NCI-H2227 (cell line): ENCODE measurements at regions not wholly inside any gene's neighbourhood (a gene's known extent, or its start where the extent isn't known, plus 50 kb on each side); places are given as distances from the start of the nearest gene placed in this dataset.
"Not testable (repeated sequence)": the region's sequence is repeated elsewhere in the genome, so short reads cannot be mapped to it uniquely, and the experiment has no call there.

Source experiments
- DNase-seq: peaks from one replicate; lab custom pipeline; 2025; ENCODE audit not compliant: unreplicated experiment; lab: John Stamatoyannopoulos, UW

DNA sequence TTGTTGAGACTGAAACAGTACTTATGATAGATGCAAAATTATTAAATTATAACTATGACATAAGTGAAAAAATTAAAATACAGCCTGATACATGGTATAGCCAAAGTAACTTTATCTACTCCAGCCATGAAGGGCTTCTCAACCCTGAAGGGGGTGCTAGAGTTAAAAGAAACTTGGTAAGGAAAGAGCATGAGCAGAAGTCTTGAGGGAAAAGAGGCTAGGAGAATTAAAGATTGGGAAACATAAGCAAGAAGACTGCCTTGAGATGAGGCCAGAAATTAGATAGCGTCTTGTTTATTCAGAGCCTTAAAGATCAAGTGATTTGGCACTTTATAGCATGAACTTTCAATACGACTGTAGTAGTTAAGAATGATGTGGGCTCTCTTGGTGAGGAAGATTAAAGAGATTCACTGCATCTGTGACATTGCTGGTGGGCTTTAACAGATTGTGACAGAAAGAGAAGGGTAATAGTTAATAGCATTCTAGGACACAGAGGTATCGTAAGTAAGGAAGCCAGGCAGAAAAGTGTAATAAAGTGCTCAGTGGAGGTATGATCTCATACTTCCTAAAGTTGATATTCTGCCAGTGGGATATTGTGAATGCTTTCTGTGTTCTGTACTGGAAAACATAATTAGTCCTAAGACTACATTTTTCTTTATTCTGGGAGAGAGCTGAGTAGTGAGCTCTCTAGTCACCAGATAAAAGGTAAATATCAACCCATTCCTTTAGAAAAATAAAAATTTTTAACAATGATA, 385.4 kb upstream of the PRR20A start:
- DNase-seq: no peak

DNA sequence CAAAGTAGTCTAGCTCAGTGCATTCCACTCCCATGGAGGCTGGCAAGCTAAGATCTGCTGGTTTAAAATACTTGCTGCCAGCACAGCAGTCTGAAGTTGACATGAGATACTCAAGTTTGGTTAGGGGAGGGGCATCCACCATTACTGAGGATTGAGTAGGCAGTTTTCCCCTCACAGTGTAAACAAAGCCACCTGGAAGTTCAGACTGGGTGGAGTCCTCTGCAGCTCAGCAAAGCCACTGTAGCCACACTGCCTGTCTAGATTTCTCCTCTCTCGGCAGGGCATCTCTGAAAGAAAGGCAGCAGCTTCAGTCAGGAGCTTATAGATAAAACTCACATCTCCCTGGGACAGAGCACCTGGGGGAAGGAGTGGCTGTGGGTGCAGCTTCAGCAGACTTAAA, 377.4 kb upstream of the PRR20A start:
- DNase-seq: not testable (repeated sequence)

DNA sequence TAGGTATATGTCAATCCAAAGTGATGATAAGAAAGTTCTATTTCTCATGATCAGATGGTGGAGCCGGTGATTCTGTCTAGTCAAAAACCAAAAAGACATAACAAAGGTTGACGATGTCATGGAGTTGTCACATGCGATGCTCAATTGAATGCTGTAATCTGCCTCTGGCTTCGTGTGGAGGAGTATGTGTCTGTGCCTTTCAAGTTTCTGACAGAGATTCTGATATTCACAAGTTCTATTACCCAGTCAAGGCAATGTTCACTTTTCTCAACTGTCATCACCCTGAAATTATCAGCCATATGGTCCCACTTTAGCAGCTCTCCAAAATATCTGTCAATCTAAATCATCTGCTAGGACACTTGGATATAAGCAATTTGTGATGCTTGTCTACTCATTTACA, 367.6 kb upstream of the PRR20A start:
- no peak for DNase-seq

DNA sequence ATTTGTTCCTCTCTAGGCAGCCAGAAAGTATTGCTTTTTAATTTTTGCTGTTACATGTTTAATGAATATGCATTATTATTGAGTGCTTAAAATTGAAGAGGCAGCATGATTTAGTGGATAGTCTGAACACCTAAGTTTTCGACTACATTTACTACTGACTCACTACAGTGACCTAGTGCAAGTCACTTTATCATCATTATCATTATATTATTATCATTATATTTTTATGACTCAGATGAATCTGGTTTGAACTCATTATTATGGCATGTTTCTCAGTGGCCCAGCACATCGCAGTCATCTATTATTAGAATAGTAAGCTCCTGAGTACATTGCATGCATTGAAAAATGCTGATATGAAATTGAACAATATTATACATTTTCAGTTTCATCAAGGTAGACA, 351.2 kb upstream of the PRR20A start:
- DNase-seq: no peak

DNA sequence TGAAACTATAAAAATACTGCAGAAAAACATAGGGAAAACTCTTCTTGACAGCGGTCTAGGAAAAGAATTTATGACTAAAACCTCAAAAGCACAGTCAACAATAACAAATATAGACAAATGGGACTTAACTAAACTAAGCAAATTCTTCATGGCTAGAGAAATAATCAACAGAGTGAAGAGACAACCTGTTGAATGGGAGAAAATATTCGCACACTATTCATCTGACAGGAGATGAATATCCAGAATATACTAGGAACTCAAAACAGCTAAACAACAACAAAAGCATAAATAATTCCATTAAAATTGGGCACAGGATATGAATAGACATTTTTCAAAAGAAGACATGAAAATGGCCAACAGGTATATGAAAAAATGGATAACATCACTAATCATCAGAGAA, 303.6 kb upstream of the PRR20A start:
- DNase-seq: no peak

DNA sequence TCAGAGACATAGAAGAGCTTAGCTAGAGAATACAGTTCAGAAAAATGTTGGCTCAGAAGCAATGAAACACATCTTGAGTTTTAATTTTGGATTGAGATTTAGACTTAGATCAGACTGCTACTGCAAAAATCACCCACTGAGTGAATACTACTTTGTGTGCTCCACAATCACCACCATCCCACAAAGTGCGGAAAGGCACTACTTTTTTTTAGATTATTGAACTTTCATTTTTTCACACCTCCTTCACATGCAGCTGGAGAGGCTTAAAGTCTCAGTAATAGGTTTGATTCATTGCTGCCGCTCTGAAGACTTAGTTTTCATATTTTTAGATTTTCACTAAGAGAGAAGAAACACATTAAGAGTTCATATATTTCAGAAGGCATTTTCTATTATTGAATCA, 289.9 kb upstream of the PRR20A start:
- DNase-seq: no peak

DNA sequence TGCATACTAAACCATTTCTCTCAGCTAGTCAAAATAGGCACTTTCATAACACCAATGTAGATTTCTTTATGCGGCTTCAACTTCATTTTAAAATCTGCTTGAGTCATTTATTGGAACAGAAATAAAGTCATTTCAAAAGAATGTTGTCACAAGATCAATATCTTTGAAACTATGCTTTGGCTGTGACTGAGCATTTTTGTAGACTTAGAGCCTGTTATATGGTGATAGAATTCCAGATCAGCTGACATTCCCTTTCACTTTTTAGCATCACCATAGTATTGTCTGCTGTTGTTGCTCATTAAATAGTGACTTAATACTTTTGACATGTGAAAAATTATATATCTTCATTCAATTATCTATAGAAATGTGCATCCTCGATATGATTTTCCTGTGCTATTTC, 279.2 kb upstream of the PRR20A start:
- DNase-seq: no peak

DNA sequence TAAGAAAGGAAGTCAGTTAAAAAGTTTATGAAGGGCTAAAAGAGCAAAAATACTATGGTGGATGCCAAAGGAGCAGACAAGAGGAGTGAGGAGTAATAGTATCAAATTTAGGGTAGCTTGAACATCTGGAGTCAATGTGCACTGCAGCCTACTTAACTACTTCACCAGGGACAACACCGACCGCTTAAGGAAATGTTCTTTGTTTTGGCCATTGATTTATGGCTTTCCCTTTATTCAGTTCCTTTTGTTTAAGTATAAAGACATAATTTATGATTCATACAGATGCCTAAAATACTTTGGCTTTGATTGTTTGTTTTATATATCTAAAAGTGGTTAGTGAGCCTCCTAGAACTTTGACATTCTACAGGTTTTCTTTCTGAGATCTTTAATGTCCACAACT, 276.3 kb upstream of the PRR20A start:
- no peak for DNase-seq

DNA sequence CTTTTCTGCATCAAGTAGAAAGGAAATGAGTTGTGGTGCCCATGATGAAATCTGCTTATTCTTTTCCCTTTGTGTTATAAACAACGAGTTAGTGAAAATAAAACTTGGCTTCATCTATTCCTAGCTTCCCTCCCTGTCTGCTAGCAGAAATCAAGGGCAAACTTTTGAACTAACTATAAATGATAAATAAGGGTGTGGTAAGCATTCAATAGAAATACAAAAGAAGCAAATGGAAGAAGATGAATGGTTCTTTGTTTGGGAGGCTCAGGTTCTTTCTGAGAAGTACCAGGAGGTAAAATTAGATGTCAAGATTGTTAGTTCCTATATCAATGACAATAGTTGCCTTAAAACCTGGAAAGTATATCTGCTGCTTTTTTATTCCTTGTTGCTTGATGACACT, 275.3 kb upstream of the PRR20A start:
- DNase-seq: no peak

DNA sequence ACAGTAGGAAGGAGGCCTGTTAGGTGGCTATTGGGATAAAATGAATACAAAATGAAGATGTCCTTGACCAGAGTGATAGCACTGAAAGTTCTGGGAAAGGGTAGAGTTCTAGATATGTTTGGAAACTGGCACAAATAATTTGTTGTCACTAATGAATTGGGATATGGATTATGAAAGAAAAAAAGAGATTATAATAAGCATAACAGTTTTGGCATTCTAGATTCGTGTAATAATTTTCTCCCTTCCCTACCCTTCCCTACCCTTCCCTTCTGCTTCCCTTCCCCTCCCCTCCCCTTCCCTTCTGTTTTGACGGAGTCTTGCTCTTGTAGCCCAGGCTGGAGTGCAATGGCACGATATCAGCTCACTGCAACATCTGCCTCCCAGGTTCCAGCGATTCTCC, 271.0 kb upstream of the PRR20A start:
- DNase-seq: no peak

DNA sequence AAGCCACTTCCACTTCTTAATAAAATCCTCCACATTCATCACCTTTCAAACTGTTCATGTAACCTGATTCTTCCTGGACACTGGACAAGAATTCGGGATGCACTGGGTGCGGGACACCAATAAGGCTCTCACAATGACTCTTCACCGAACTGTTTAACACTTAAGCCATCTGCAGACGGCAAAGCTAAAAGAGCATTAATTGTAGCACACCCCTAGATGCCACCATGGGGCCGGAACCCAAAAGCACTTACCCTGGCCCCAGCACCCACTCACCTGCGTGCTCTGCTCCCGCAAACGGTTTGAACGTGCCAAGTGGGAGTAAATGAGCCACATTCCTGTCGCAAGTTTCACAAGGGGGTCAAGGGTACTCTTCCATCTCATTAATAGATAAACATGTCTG, 254.3 kb upstream of the PRR20A start:
- DNase-seq: no peak

DNA sequence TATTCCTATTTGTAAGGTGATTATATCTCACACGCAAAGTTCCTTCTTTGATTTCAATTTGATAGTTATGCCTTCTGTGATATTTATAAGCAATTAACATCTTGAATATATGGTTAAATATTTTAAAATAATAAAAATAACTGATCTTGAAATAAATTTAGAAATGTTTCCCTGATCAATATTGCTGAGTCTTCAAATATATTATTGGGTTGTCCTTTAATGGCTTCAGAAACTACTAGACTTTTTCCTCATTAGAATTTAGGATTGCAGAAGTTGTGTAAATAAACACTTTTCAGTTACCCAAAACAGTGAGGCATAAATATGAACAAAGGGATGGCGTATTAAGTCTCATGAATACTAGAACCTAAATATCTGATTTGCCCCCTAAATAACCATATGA, 252.3 kb upstream of the PRR20A start:
- no peak for DNase-seq

DNA sequence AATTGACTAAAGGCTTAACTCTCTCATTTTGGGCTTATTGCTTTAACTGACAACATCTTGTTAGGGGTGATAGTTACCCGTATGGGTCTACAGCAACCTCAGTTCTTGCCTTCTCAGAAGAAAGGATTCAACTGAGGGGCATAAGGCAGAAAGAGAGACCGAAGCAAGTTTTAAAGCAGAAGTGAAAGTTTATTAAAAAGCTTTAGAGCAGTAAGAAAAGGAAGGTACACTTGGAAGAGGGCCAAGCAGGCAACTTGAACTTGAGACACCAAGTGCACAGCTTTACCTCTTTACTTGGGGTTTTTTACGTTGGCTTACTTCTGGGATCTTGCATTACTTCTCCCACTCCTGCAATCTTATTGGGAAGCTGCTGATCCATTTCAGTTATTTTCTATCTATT, 246.9 kb upstream of the PRR20A start:
- no peak for DNase-seq

DNA sequence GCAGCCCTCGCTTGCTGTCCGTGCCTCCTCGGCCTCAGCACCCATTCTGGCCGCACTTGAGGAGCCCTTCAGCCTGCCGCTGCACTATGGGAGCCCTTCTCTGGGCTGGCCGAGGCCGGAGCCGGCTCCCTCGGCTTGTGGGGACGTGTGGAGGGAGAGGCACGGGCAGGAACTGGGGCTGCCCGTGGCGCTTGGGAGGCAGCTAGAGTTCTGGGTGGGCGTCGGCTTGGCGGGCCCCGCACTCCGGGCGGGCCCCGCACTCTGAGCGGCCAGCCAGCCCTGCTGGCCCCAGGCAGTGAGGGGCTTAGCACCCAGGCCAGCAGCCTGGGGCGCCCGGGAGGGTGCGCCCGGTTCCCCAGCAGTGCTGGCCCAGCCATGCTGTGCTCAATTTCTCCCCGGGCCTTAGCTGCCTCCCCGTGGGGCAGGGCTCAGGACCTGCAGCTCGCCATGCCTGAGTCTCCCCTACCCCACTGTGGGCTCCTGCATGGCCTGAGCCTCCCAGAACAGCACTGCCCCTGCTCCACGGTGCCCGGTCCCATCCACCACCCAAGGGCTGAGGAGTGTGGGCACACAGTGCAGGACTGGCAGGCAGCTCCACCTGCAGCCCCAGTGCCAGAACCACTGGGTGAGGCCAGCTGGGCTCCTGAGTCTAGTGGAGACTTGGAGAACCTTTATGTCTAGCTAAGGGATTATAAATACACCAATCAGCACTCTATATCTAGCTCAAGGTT, 240.0 kb upstream of the PRR20A start:
- DNase-seq: no peak

DNA sequence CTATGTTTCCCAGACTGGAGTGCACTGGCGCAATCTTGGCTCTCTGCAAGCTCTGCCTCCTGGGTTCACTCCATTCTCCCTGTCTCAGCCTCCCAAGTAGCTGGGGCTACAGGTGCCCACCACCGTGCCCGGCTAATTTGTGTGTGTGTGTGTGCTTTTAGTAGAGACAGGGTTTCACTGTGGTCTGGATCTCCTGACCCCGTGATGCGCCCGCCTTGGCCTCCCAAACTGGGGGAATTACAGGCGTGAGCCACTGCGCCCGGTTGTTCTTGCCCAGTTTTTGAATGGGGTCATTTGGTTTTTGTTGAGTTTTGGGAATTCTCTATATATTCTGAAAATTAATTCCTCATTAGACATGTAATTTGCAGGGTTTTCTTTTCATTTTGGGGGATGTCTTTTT, 238.4 kb upstream of the PRR20A start:
- DNase-seq: no peak

DNA sequence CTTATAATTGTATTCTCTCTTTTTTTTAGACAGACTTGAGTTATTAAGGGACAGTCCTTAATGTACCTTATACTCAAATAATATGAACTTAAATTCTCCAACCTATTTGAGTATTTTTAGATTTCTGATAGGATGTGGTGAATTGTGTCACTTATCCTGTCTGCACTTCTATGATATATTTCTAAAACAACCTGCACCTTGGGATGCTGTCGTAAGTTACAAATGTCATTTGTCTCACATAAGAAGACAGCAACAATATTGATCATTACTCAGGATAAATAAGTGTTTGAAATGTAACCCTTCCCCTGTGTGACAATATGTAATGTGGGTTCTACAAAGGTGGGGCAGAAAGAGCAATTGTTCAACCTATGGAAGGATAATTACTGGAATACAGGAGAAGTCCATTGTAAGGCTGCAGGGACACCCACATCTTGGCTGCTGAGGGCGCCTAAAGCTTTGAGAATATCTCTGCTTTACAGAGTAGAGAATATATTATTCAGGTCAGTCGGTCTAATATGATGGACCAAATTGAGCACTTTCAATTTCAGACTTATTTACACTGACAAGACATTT, 236.9 kb upstream of the PRR20A start:
- no peak for DNase-seq

DNA sequence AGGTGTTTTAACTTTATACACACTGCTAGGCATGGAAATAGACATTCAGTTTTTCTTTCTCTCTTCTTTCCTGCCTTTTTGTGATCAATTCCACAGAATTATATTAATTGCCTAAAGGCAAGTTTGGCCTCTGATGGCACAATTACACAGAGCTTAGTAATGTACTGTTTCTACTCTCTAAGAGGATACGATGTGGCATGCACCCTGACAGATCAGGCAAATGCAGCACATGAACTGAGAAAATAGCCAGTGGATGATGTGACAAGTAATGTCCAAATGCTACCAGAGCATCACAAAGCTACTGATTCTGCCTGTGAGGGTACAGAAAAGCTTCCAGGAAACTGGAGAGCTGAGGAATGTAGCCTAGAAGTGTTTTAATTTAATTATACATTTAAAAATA, 233.8 kb upstream of the PRR20A start:
- no peak for DNase-seq

DNA sequence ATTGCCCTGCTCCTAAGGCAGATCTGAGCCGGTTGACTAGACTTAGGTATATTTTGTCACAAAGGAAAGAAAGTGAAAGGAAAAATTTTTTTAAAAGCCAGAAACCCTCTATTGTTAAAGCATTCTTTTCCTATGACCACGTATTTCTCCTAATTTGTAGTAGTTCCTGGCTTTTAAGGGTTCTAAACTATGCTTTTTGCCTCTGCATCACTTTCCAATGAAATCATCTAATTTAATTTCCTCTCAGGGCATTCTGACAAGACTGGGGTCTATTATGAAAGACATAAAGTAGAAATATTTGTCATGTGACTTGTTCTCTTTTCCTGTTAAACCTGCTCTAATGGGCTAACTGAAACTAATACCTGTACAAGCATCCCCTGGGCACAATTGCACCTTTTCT, 233.0 kb upstream of the PRR20A start:
- no peak for DNase-seq

DNA sequence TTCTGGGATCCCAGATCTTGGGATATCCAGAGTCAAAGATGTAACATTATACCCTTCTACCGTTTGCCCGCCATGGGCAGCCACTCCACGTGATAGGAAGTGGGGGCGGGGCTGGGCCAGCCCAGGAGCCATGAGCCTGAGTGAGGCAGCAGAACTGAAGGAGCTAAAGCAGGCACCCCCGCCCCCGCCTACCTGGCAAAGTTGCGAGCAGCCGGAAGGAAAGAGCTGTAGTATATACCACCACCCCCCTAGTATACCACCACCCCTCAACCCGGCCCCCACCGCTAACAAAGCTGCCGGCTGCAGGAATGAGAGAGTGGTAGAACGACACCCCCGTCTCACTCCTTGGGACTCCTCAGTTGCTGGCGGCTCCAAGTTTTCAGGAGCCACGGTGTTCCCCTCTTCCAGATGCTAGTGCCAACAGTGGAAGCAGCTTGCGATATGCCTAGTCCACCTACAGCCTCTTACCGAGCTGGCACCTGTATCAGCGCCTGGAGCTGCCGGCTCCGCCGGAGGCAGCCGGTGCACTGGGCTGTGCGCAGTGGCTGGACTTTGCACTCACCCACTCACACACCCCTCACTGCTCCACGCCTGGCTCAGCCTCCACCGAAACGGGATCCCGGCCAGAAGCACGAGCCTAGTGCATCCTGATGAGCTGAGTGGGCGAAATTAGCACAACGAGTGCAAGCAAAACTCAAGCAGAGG, 230.7 kb upstream of the PRR20A start:
- DNase-seq: no peak

DNA sequence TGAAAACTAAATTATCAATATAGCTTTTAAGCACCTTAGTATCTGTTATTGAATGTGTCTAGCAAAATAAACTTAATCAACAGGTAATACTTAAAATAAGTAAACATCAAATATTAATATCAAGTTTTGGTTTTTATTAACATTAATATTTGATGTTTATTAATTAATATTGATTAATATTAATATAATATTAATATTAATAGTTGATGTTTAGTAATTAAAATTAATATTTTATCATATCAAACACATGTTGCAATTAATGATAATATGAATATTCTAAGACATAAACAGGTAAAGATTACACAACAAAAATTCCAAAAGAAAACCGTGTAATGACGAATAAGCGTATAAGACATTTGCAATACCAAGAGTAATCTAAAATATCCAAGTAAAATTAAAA, 222.8 kb upstream of the PRR20A start:
- DNase-seq: no peak

DNA sequence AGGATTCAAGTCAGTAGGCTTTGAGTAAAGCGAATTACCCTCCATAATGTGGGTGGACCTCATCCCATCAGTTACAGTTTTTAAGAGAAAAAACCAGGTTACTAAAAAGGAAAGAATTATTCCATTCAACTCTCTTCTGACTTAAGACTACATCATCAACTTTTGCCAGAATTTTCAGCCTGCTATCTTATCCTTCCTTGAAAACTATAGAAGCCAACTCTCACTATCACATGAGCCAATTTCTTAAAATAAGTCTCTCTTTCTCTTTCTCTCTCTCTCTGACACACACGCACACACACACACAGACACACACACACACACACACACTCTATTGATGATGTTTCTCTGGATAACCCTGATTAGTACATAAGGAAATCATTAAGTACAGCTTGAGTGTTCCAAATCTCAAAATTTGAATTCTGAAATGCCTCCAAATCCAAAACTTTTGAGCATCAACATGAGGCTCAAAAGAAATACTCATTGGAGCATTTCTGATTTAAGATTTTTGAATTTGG, 217.0 kb upstream of the PRR20A start:
- no peak for DNase-seq

DNA sequence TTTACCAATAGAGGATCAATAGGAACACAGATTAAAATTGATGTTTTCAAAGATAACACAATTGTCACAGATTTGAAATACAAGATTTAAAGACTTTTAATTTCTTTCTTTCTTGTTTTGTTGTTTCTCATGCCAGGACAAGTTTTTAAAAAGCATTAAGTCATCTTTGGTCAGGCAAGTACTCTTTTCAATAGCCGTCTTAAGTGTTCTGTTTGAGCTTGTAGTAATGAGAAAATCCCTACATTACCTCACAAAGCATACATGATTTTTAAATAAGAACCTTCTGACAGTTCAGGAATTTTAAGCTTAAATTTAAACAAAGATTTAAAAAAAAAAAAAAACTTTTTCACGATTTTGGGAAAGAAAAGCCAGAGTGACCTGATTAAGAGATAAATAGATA, 216.3 kb upstream of the PRR20A start:
- no peak for DNase-seq
